LNCaP clone FGC (cell line): ENCODE measurements at regions not wholly inside any gene's neighbourhood (a gene's known extent, or its start where the extent isn't known, plus 50 kb on each side); places are given as distances from the start of the nearest gene placed in this dataset.

Experiments used
- DNase-seq: peaks from one replicate; pipeline ENCODE4 v3.0.0-alpha.2; 2011; ENCODE audit warnings: low read depth
- H3K4me3 ChIP-seq: 2 replicates; pipeline ENCODE4 v1.5.1; 2011; ENCODE audit warnings: mild to moderate bottlenecking, low read depth, low read length, control low read depth
- CTCF ChIP-seq: IDR thresholded peaks from 2 replicates; pipeline ENCODE4 v1.5.1; 2012; ENCODE audit warnings: mild to moderate bottlenecking; ENCODE audit not compliant: control insufficient read depth, insufficient read depth; ENCODE audit errors: extremely low read depth

GRCh38 chr13:88112526-88112925 is 441.4 kb downstream of the SLITRK5 start:
- no peak for TF ChIP-seq CTCF
- H3K4me3 ChIP-seq = no peak overlapping the region
- no peak for DNase-seq

- no peak for TF ChIP-seq CTCF
- H3K4me3 ChIP-seq = no peak overlapping the region
- DNase-seq = peak; percentile 44
Measured at GRCh38 chr13:88115976-88116375, 444.8 kb downstream of the SLITRK5 start.

DNA sequence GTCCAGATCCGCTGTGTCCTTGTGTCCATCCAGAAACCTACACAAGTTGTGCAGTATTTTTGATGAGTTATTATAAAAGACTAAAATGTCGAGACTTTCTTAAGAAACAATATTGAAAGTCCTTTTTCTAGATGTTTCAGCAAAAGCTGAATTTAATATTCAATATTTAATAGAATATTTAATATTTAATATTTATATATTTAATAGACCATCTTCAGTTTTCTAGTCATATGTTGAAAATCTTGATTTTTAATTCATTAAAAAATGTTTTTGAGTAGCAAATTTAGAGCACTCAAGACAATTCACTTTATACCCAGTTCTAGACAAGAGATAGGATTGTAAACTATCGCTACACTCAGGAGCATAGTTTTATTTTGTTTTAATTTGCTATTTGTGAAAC is 447.8 kb downstream of the SLITRK5 start:
- DNase-seq = no peak

GRCh38 chr13:88124142-88124541 is 453.0 kb downstream of the SLITRK5 start:
- no peak for DNase-seq
- no peak overlapping the region for H3K4me3 ChIP-seq
- no peak for TF ChIP-seq CTCF

More for the DNA sequence above, 447.8 kb downstream of the SLITRK5 start:
- no peak for TF ChIP-seq CTCF
- no peak overlapping the region for H3K4me3 ChIP-seq

- no peak overlapping the region for H3K4me3 ChIP-seq
- DNase-seq = no peak
- no peak for TF ChIP-seq CTCF
Measured at GRCh38 chr13:88125055-88125454, 453.9 kb downstream of the SLITRK5 start.

- TF ChIP-seq CTCF = no peak
- no peak for DNase-seq
- no peak overlapping the region for H3K4me3 ChIP-seq
Measured at GRCh38 chr13:88136098-88136790, 465.1 kb downstream of the SLITRK5 start.

DNA sequence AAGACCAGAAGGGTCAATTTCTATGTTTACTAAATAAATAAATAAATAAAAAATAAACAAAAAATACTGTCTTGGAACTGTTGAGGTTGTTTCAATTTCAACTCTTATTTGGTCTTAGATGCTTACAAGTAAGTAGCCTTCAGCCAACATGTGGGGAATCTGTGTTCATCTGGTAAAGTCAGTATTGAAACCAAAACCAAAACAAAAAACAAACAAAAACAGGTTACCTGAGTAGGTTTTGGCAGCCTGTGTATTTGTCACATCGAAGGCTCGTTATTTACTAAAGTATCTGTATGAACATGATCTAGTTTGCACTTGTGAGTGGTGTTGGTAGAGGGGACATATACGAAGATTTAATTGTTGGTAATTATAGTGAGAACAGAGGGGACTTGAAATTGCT is 471.5 kb downstream of the SLITRK5 start:
- no peak for DNase-seq
- no peak for TF ChIP-seq CTCF
- no peak overlapping the region for H3K4me3 ChIP-seq
